Pancreas (tissue), 10 donors: ENCODE measurements at regions not wholly inside any gene's neighbourhood (a gene's known extent, or its start where the extent isn't known, plus 50 kb on each side); places are given as distances from the start of the nearest gene placed in this dataset.

Experiments used
- ATAC-seq, 4 donors: fragments of 200-7000 bp; cut with Tn5 transposase; one replicate each; pipeline versions ENCODE4 v1.8.0 to v1.9.1; 2020; ENCODE audit warnings: mild to moderate bottlenecking in 4 of 4, moderate library complexity in 4 of 4
- DNase-seq, 6 donors: peaks; one replicate each; pipeline ENCODE4 v3.0.0-alpha.2; 2020
- FAIRE-seq: peaks from 2 replicates; lab custom pipeline; 2012; peaks lifted over from hg19 to GRCh38; lab: Jason Lieb, UNC
- H3K27ac ChIP-seq, 4 donors: fragments of 200-600 bp; sonication (generic); 1 replicate in 3 of 4; 2 replicates in 1 of 4; pipeline versions ENCODE4 v1.5.0 to v1.8.0; 2020
- H3K27me3 ChIP-seq, 4 donors: fragments of 200-600 bp; one replicate each; pipeline ENCODE4 v1.8.0; 2021
- H3K36me3 ChIP-seq, 3 donors: fragments of 200-600 bp; sonication (generic) in 1 of 3; one replicate each; pipeline versions ENCODE4 v1.5.0 to v1.8.0; 2020 to 2021
- H3K4me1 ChIP-seq, 3 donors: fragments of 200-600 bp; one replicate each; pipeline ENCODE4 v1.8.0; 2021
- H3K4me3 ChIP-seq, 4 donors: fragments of 200-600 bp; sonication (generic) in 2 of 4; one replicate each; pipeline versions ENCODE4 v1.5.0 to v1.8.0; 2020 to 2021
- H3K9me3 ChIP-seq, 4 donors: fragments of 200-600 bp; one replicate each; pipeline ENCODE4 v1.8.0; 2021
- CTCF ChIP-seq, 4 donors: fragments of 200-600 bp; sonication (generic) in 3 of 4; IDR thresholded peaks; one replicate each; pipeline versions ENCODE4 v1.5.0 to v1.8.0; 2021; ENCODE audit warnings: antibody characterized with exemption in 4 of 4
- WGBS, 2 donors: extraction: QIAGEN DNeasy Blood & Tissue Kit; methylation state at CpG; one replicate each; pipeline ENCODE4 v1.1.7; 2013; 5-methylcytosine and 5-hydroxymethylcytosine counted together
- intact Hi-C, 3 donors: fragments of 100-400 bp; cut with DNase I; formaldehyde crosslinking; loops; one replicate each; pipeline versions ENCODE4 v1.11.1 to v1.14.2; 2022
- donor health status: healthy with polysubstance abuse.
- donor health status: DM: no; HTN: no; CAD: no; lungs with moderate emphysema.
- donor health status: DM: no; HTN: no; CAD: no.
- donor health status: control.
- donor health status: control.
- donor health status: Bipolar disorder and iron deficiency.
- donor health status: DM: yes; HTN: yes; CAD: no.
- donor health status: DM: no; HTN: no; CAD: no.
- donor health status: DM: no; HTN: no; CAD: no.
- donor health status: DM: yes; HTN: yes; CAD: no.

- no peaks in the 10 kb centered on the region for H3K27me3 ChIP-seq
- no peak for TF ChIP-seq CTCF (IDR thresholded peaks at IDR 0.05)
- H3K9me3 ChIP-seq = no peaks in the 10 kb centered on the region
- intact Hi-C loops = no loop called here
- no peaks in the 10 kb centered on the region for H3K4me1 ChIP-seq
- H3K4me3 ChIP-seq = no peak overlapping the region
- DNase-seq (no peak), ATAC-seq (no peak), FAIRE-seq (no peak)
- WGBS, 2 donors = 80 to 82% methylated on average over 5 of the region's 5 CpGs
- H3K36me3 ChIP-seq = no peaks in the 10 kb centered on the region
- no peak overlapping the region for H3K27ac ChIP-seq
Observed at GRCh38 chr5:126233256-126233655, 190.0 kb upstream of the GRAMD2B start.

DNA sequence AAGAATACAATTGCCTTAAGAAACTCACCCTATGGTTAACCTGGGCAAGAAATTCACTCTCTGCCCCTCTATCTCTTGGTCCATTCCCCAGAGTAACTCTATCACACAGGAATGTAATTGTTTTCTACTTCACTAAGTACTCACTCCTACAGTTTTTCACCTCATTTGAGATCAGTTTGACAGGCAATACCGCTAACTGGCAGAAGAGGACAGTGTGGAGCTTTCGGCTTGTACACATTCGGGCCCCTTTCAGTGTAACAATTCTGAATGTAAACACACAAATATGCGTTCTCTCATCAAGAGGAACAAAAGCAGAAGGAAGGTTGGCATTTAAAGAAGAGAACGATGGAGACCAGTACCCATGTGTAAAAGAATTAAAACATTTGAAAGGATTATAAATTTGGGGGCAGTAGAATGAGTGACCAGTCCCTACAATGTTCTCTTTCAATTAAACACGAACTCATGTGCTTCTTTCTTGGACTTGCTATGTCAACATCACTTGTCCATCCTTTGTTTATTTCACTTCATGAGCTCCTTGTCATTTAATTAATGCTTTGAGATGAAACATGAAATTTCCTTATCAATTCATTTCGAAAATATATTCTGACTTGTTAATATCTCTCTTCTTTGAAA, 188.5 kb upstream of the GRAMD2B start:
- Histone ChIP-seq H3K27me3 (no peaks in the 10 kb centered on the region), H3K4me1 (no peaks in the 10 kb centered on the region), H3K9me3 (no peaks in the 10 kb centered on the region), H3K4me3 (no peak overlapping the region), H3K27ac (no peak overlapping the region), H3K36me3 (no peaks in the 10 kb centered on the region)
- FAIRE-seq (no peak), ATAC-seq (no peak), DNase-seq (no peak)
- intact Hi-C loops = no loop called here
- TF ChIP-seq CTCF (IDR thresholded peaks at IDR 0.05) = no peak
- WGBS, 2 donors = 44% methylated on average over 7 of the region's 7 CpGs

DNA sequence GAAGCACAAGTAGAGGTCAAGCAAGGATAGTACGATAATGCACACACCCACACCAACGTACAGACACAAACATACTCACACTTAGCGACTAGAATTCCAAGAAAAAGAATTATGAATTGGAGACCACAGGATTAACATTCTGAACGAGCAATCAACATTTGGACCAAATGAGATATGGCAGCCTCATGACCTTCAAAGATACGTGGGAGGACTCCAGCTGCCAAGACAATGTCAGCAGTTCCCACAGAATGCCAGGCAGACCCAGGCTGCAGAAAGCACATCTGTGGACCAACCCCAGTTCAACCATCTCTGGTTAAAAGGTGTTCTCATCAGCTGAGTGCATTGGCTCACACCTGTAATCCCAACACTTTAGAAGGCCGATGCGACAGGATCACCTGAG, 187.6 kb upstream of the GRAMD2B start:
- no peaks in the 10 kb centered on the region for H3K27me3 ChIP-seq
- FAIRE-seq (no peak), ATAC-seq (no peak), DNase-seq (no peak)
- H3K9me3 ChIP-seq = no peaks in the 10 kb centered on the region
- no peak overlapping the region for H3K27ac ChIP-seq
- WGBS, 2 donors = 56 to 63% methylated on average over 7 of the region's 7 CpGs
- TF ChIP-seq CTCF (IDR thresholded peaks at IDR 0.05) = no peak
- intact Hi-C loops = no loop called here
- no peaks in the 10 kb centered on the region for H3K4me1 ChIP-seq
- no peak overlapping the region for H3K4me3 ChIP-seq
- no peaks in the 10 kb centered on the region for H3K36me3 ChIP-seq

- Histone ChIP-seq H3K9me3 (no peaks in the 10 kb centered on the region), H3K36me3 (no peaks in the 10 kb centered on the region), H3K27me3 (no peaks in the 10 kb centered on the region), H3K4me1 (no peaks in the 10 kb centered on the region), H3K27ac (no peak overlapping the region), H3K4me3 (no peak overlapping the region)
- DNase-seq (no peak), ATAC-seq (no peak), FAIRE-seq (no peak)
- intact Hi-C loops = no loop called here
- no peak for TF ChIP-seq CTCF (IDR thresholded peaks at IDR 0.05)
- 90 to 93% methylated on average over 2 of the region's 2 CpGs for WGBS, 2 donors
Observed at GRCh38 chr5:126236994-126237393, 186.2 kb upstream of the GRAMD2B start.

- ATAC-seq = no peak
- H3K27me3 ChIP-seq = no peaks in the 10 kb centered on the region
- FAIRE-seq = no peak
- DNase-seq = no peak
- H3K27ac ChIP-seq = no peak overlapping the region
- TF ChIP-seq CTCF (IDR thresholded peaks at IDR 0.05) = no peak
- intact Hi-C loops = no loop called here
- 60 to 71% methylated on average over 1 of the region's 1 CpG for WGBS, 2 donors
- no peaks in the 10 kb centered on the region for H3K4me1 ChIP-seq
- H3K36me3 ChIP-seq = no peaks in the 10 kb centered on the region
- H3K9me3 ChIP-seq = no peaks in the 10 kb centered on the region
- H3K4me3 ChIP-seq = no peak overlapping the region
Observed at GRCh38 chr5:126248611-126249010, 174.6 kb upstream of the GRAMD2B start.
